T-cell (primary cell): ENCODE measurements at regions not wholly inside any gene's neighbourhood (a gene's known extent, or its start where the extent isn't known, plus 50 kb on each side); places are given as distances from the start of the nearest gene placed in this dataset.
A peak's percentile ranks its signal among the peaks of the same experiment; 100 is the strongest.
"Not testable (repeated sequence)": the region's sequence is repeated elsewhere in the genome, so short reads cannot be mapped to it uniquely, and the experiment has no call there.

Source experiments
- ATAC-seq, 4 experiments: fragments of 200-7000 bp in 3 of 4; fragments of 150-1000 bp in 1 of 4; cut with Tn5 transposase; replicated peaks in 1 of 4; 1 replicate in 3 of 4; 2 replicates in 1 of 4; pipeline ENCODE4 v1.10.0; 2021; ENCODE audit warnings: moderate library complexity in 3 of 4, mild to moderate bottlenecking in 2 of 4, moderate number of reproducible peaks in 1 of 4
- CTCF ChIA-PET, 2 donors: fragments of 300-600 bp; sonication (Branson Sonifier 250); formaldehyde crosslinking; loops; one replicate each; lab custom pipeline; 2022; ENCODE audit warnings: antibody characterized with exemption in 2 of 2; lab: Charles Lee
- POLR2A ChIA-PET, 2 donors: fragments of 300-600 bp; sonication (Branson Sonifier 250); formaldehyde crosslinking; loops; one replicate each; lab custom pipeline; 2022; ENCODE audit warnings: antibody characterized with exemption in 2 of 2; lab: Charles Lee
- DNase-seq, 35 experiments: peaks; one replicate each; pipeline versions ENCODE4 v3.0.0 to v3.0.0-alpha.2; 2013 to 2023
- H3K27ac ChIP-seq: one replicate; pipeline ENCODE4 v1.5.1; 2013; ENCODE audit warnings: low read length
- H3K27me3 ChIP-seq, 2 experiments: replicated peaks in 1 of 2; 1 replicate in 1 of 2; 2 replicates in 1 of 2; pipeline versions ENCODE4 v1.6.1 to v1.7.0; 2013; ENCODE audit warnings: low read length in 1 of 2, mixed read lengths in 1 of 2; ENCODE audit not compliant: control insufficient read depth in 2 of 2, insufficient read depth in 2 of 2; ENCODE audit errors: extremely low read depth in 1 of 2
- H3K36me3 ChIP-seq, 2 donors: 1 replicate in 1 of 2; 2 replicates in 1 of 2; pipeline versions ENCODE4 v1.6.1 to v1.7.0; 2013; ENCODE audit warnings: low read length in 1 of 2; ENCODE audit not compliant: control insufficient read depth in 2 of 2, insufficient read depth in 1 of 2; ENCODE audit errors: extremely low read depth in 1 of 2
- H3K4me1 ChIP-seq, 2 experiments: 1 replicate in 1 of 2; 2 replicates in 1 of 2; pipeline versions ENCODE4 v1.6.1 to v1.7.0; 2013; ENCODE audit warnings: low read length in 2 of 2, mixed read lengths in 1 of 2; ENCODE audit not compliant: insufficient read depth in 2 of 2, control insufficient read depth in 1 of 2; ENCODE audit errors: extremely low read depth in 1 of 2
- H3K4me3 ChIP-seq, 2 donors: 1 replicate in 1 of 2; 2 replicates in 1 of 2; pipeline versions ENCODE4 v1.5.1 to v1.7.0; 2013; ENCODE audit warnings: mild to moderate bottlenecking in 2 of 2, low read length in 1 of 2, moderate library complexity in 1 of 2; ENCODE audit not compliant: control insufficient read depth in 1 of 2; ENCODE audit errors: extremely low read depth in 1 of 2
- H3K9me3 ChIP-seq: 2 replicates; pipeline ENCODE4 v1.7.0; 2013
- H3K27ac Mint-ChIP-seq, 2 donors: one replicate each; pipeline ENCODE4 v1.8.0; 2020 to 2021; ENCODE audit warnings: mild to moderate bottlenecking in 2 of 2, mixed read lengths in 2 of 2
- H3K27me3 Mint-ChIP-seq, 2 donors: one replicate each; pipeline ENCODE4 v1.8.0; 2021 to 2022; ENCODE audit warnings: mixed read lengths in 2 of 2
- H3K36me3 Mint-ChIP-seq: one replicate; pipeline ENCODE4 v1.8.0; 2021; ENCODE audit warnings: mixed read lengths
- H3K4me1 Mint-ChIP-seq, 3 donors: one replicate each; pipeline ENCODE4 v1.8.0; 2020 to 2022; ENCODE audit warnings: mixed read lengths in 3 of 3, mild to moderate bottlenecking in 1 of 3
- H3K4me3 Mint-ChIP-seq, 3 donors: one replicate each; pipeline ENCODE4 v1.8.0; 2020 to 2022; ENCODE audit warnings: mild to moderate bottlenecking in 3 of 3, mixed read lengths in 3 of 3, moderate library complexity in 3 of 3
- H3K9me3 Mint-ChIP-seq, 3 donors: one replicate each; pipeline ENCODE4 v1.8.0; 2020 to 2022; ENCODE audit warnings: mixed read lengths in 3 of 3
- WGBS: methylation state at CpG from one replicate; pipeline ENCODE4 v1.1.5; 2013; ENCODE audit warnings: missing lambda C conversion rate; ENCODE audit not compliant: insufficient coverage; 5-methylcytosine and 5-hydroxymethylcytosine counted together

DNA sequence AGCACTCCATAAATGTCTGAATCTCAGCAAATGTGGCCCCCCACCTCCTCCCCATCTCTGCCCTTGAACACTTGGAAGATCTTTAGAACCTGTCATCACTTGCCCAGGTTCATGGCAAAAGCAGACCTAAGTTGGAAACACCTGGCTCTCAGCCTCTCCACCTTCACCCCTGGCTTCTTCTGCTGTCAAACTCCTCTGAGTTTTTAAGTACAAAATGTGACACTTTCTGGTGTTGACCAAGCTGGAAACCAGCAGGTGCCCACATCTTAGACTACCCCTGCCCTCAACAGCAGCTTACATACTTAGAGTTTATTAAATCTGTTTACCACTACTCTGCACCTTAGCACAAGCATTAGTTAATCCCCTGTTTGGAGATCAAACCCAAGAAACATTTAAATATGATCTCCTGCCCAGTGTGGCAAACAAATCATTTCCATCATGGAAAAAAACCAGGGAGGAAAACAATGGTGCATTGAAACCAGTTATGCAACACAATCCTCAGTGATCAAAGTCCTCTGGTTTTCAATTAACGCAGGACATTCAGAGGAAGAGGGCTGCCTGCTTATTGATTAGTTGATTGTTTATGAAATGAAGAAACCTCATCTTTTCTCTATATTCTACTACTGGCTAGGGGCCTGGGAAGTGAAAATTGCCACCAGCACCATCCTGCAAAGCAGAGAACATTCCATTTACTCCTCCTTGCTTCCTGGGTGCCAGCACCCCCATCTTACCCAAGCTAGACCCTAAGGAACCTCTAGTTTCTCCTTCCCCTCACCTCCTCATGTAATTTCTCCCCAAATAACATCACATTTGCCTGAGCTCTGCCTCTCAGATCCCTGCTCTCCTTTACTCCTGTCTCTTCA lies 139.4 kb upstream of the RAB4A start:
- DNase-seq (no peak), ATAC-seq (no peak)
- no peaks in the 10 kb centered on the region for H3K36me3 ChIP-seq
- peaks cover 59 to 63% (median 61%) of the 10 kb centered on the region in 3 donors for H3K4me1 Mint-ChIP-seq
- no peak overlapping the region for H3K27ac ChIP-seq
- ChIA-PET POLR2A (no interaction called here), CTCF (interaction anchor here in 1 of 2 donors (0.6 kb wide), 1 partner anchor 30 kb away, joined by 5 read pairs; no protein-coding TSS in a partner anchor)
- WGBS = no CpG with 5 or more reads among the region's 1 CpG
- H3K4me3 ChIP-seq = no peak overlapping the region
- peaks cover 7 to 12% (median 9%) of the 10 kb centered on the region in 3 donors for H3K9me3 Mint-ChIP-seq
- peaks cover 6% of the 10 kb centered on the region for H3K36me3 Mint-ChIP-seq
- H3K27me3 Mint-ChIP-seq = no peaks in the 10 kb centered on the region
- no peaks in the 10 kb centered on the region for H3K9me3 ChIP-seq
- no peaks in the 10 kb centered on the region for H3K27me3 ChIP-seq
- peak overlapping the region; percentile 62 to 81 for H3K27ac Mint-ChIP-seq
- H3K4me1 ChIP-seq = peaks cover 41 to 54% of the 10 kb centered on the region in 2 experiments
- H3K4me3 Mint-ChIP-seq = peak overlapping the region in 1 of 3 donors; percentile 38

GRCh38 chr1:229132106-229132443 lies 138.8 kb upstream of the RAB4A start:
- peaks cover 7 to 12% (median 9%) of the 10 kb centered on the region in 3 donors for H3K9me3 Mint-ChIP-seq
- H3K27ac Mint-ChIP-seq = peak overlapping the region; percentile 2 to 81
- ATAC-seq (no peak), DNase-seq (no peak)
- Histone ChIP-seq H3K36me3 (no peaks in the 10 kb centered on the region), H3K9me3 (no peaks in the 10 kb centered on the region), H3K4me3 (no peak overlapping the region), H3K4me1 (peaks cover 45 to 60% of the 10 kb centered on the region in 2 experiments), H3K27me3 (no peaks in the 10 kb centered on the region), H3K27ac (no peak overlapping the region)
- H3K27me3 Mint-ChIP-seq = no peaks in the 10 kb centered on the region
- POLR2A ChIA-PET = no interaction called here
- peaks cover 60 to 64% (median 61%) of the 10 kb centered on the region in 3 donors for H3K4me1 Mint-ChIP-seq
- WGBS = 86% methylated on average over 1 of the region's 1 CpG
- CTCF ChIA-PET = interaction anchor here in 1 of 2 donors (0.6 kb wide), 1 partner anchor 649 kb away, joined by 3 read pairs; no protein-coding TSS in a partner anchor
- peaks cover 6% of the 10 kb centered on the region for H3K36me3 Mint-ChIP-seq
- H3K4me3 Mint-ChIP-seq = peak overlapping the region in 1 of 3 donors; percentile 38

DNA sequence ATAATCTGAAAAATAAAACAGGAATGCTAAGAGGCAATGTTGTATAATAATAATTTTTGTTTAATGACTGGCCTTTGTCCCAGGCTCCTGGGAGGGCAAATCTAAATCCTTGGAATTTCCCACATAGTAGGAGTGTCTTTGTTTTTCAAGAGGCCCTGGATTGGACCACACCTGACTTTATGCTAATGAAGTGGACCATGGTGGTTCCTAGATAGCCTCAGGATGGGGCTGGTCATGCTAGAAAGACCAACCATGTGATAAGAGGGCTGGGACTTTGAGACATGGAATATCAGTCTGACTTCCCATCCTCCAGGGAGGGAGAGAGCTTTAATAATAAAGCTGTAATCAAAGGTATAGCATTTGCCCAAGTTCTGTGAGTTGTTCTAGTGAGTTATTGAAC lies 138.2 kb upstream of the RAB4A start:
- no peak overlapping the region for H3K27ac ChIP-seq
- Mint-ChIP-seq H3K36me3 (peaks cover 6% of the 10 kb centered on the region), H3K27me3 (no peaks in the 10 kb centered on the region), H3K27ac (no peak overlapping the region), H3K4me1 (peaks cover 60 to 64% (median 61%) of the 10 kb centered on the region in 3 donors), H3K4me3 (no peak overlapping the region), H3K9me3 (peaks cover 7 to 12% (median 9%) of the 10 kb centered on the region in 3 donors)
- POLR2A ChIA-PET = no interaction called here
- H3K9me3 ChIP-seq = no peaks in the 10 kb centered on the region
- CTCF ChIA-PET = interaction anchor here in 1 of 2 donors (0.6 kb wide), 1 partner anchor 649 kb away, joined by 3 read pairs; no protein-coding TSS in a partner anchor
- H3K4me1 ChIP-seq = peaks cover 45 to 62% of the 10 kb centered on the region in 2 experiments
- H3K36me3 ChIP-seq = no peaks in the 10 kb centered on the region
- no peaks in the 10 kb centered on the region for H3K27me3 ChIP-seq
- H3K4me3 ChIP-seq = no peak overlapping the region
- no peak for ATAC-seq
- DNase-seq = no peak

DNA sequence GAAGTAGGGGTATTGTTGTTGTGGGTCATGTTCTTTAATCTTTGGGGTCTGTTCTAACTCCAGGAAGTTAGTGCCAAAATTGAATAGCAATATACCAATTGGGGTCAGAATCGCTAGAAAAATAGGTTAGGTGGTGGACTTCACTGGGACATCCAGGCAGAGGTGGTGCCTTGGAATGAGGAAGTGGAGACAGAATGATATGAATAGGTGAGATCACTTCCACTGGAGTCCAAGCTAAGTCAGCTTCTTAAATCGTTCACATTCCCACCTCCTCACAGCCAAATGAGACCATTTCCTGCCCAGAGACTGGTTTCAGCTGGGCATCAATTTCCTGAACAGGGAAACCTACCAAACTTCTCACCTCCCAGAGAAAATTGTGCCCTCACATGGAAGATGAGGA lies 137.8 kb upstream of the RAB4A start:
- peaks cover 40 to 59% of the 10 kb centered on the region in 2 experiments for H3K4me1 ChIP-seq
- Mint-ChIP-seq H3K36me3 (peaks cover 6% of the 10 kb centered on the region), H3K27me3 (no peaks in the 10 kb centered on the region), H3K9me3 (peaks cover 7 to 12% (median 9%) of the 10 kb centered on the region in 3 donors), H3K4me1 (peaks cover 59 to 64% (median 59%) of the 10 kb centered on the region in 3 donors), H3K4me3 (no peak overlapping the region), H3K27ac (no peak overlapping the region)
- 78% methylated on average over 1 of the region's 2 CpGs for WGBS
- H3K9me3 ChIP-seq = no peaks in the 10 kb centered on the region
- no peaks in the 10 kb centered on the region for H3K36me3 ChIP-seq
- no peak overlapping the region for H3K27ac ChIP-seq
- CTCF ChIA-PET = no interaction called here
- no peak overlapping the region for H3K4me3 ChIP-seq
- H3K27me3 ChIP-seq = no peaks in the 10 kb centered on the region
- POLR2A ChIA-PET = interaction anchor here in 1 of 2 donors (0.7 kb wide), 1 partner anchor 342 kb away, joined by 3 read pairs; no protein-coding TSS in a partner anchor
- DNase-seq (no peak), ATAC-seq (no peak)

DNA sequence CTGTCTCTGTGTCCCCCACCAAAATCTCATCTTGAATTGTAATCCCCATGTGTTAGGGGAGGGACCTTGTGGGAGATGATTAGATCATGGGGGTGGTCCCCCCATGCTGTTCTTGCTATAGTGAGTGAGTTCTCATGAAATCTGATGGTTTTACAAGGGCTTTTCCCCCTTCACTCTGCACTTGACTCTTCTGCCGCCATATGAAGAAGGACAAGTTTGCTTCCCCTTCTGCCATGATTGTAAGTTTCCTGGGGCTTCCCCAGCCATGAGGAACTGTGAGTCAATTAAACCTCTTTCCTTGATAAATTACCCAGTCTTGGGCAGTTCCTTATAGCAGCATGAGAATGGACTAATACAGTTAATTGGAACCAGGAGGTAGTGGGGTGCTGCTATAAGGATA lies 137.1 kb upstream of the RAB4A start:
- WGBS = no CpG with 5 or more reads among the region's 1 CpG
- Mint-ChIP-seq H3K27me3 (no peaks in the 10 kb centered on the region), H3K27ac (no peak overlapping the region), H3K4me1 (peaks cover 62 to 67% (median 63%) of the 10 kb centered on the region in 3 donors), H3K36me3 (peaks cover 6% of the 10 kb centered on the region), H3K9me3 (peaks cover 7 to 12% (median 9%) of the 10 kb centered on the region in 3 donors), H3K4me3 (no peak overlapping the region)
- peaks cover 38 to 58% of the 10 kb centered on the region in 2 experiments for H3K4me1 ChIP-seq
- no peak for ATAC-seq
- CTCF ChIA-PET = no interaction called here
- H3K9me3 ChIP-seq = no peaks in the 10 kb centered on the region
- no peaks in the 10 kb centered on the region for H3K36me3 ChIP-seq
- no peaks in the 10 kb centered on the region for H3K27me3 ChIP-seq
- H3K4me3 ChIP-seq = no peak overlapping the region
- H3K27ac ChIP-seq = no peak overlapping the region
- DNase-seq = no peak
- POLR2A ChIA-PET = interaction anchor here in 1 of 2 donors (0.7 kb wide), 1 partner anchor 343 kb away, joined by 3 read pairs; no protein-coding TSS in a partner anchor

GRCh38 chr1:229134381-229135217 lies 136.3 kb upstream of the RAB4A start:
- peaks cover 34 to 56% of the 10 kb centered on the region in 2 experiments for H3K4me1 ChIP-seq
- ATAC-seq, POLR2A ChIA-PET, H3K27ac Mint-ChIP-seq, H3K36me3 ChIP-seq, H3K27me3 ChIP-seq, DNase-seq, H3K27me3 Mint-ChIP-seq, CTCF ChIA-PET, H3K4me3 ChIP-seq, H3K9me3 ChIP-seq, H3K27ac ChIP-seq, H3K36me3 Mint-ChIP-seq: not testable (repeated sequence)
- Mint-ChIP-seq H3K9me3 (peaks cover 7 to 12% (median 9%) of the 10 kb centered on the region in 3 donors), H3K4me1 (peaks cover 62 to 67% (median 63%) of the 10 kb centered on the region in 3 donors), H3K4me3 (peak overlapping the region in 1 of 3 donors; percentile 1)
